Lung (tissue), 11 donors: ENCODE measurements at regions not wholly inside any gene's neighbourhood (a gene's known extent, or its start where the extent isn't known, plus 50 kb on each side); places are given as distances from the start of the nearest gene placed in this dataset.
A peak's percentile ranks its signal among the peaks of the same experiment; 100 is the strongest.

Source experiments
- ATAC-seq: fragments of 200-7000 bp; cut with Tn5 transposase; one replicate; pipeline ENCODE4 v1.9.1; 2020; ENCODE audit warnings: moderate number of reproducible peaks; ENCODE audit not compliant: insufficient read depth, low FRiP score
- DNase-seq, 3 donors: peaks; one replicate each; pipeline ENCODE4 v3.0.0-alpha.2; 2013 to 2017
- H3K27ac ChIP-seq, 2 donors: one replicate each; pipeline ENCODE4 v1.5.1; 2013; ENCODE audit warnings: mild to moderate bottlenecking in 2 of 2, moderate library complexity in 2 of 2, control low read depth in 1 of 2, inconsistent platforms in 1 of 2, low read depth in 1 of 2, low read length in 1 of 2
- H3K27me3 ChIP-seq, 3 donors: one replicate each; pipeline ENCODE4 v1.5.1; 2013; ENCODE audit warnings: low read length in 2 of 3; ENCODE audit not compliant: control insufficient read depth in 3 of 3, insufficient read depth in 3 of 3
- H3K36me3 ChIP-seq, 4 donors: one replicate each; pipeline ENCODE4 v1.5.1; 2013; ENCODE audit warnings: low read length in 4 of 4, mild to moderate bottlenecking in 1 of 4, moderate library complexity in 1 of 4; ENCODE audit not compliant: control insufficient read depth in 4 of 4, insufficient read depth in 4 of 4
- H3K4me1 ChIP-seq, 5 donors: one replicate each; pipeline ENCODE4 v1.5.1; 2013; ENCODE audit warnings: low read length in 5 of 5, mild to moderate bottlenecking in 2 of 5, moderate library complexity in 1 of 5; ENCODE audit not compliant: control insufficient read depth in 5 of 5, insufficient read depth in 5 of 5
- H3K4me3 ChIP-seq: one replicate; pipeline ENCODE4 v1.5.1; 2013; ENCODE audit warnings: mild to moderate bottlenecking, control low read depth, moderate library complexity
- H3K9ac ChIP-seq, 2 donors: one replicate each; pipeline ENCODE4 v1.5.1; 2013; ENCODE audit warnings: low read length in 2 of 2, control low read depth in 1 of 2; ENCODE audit not compliant: insufficient read depth in 1 of 2
- H3K9me3 ChIP-seq, 4 donors: one replicate each; pipeline ENCODE4 v1.5.1; 2013; ENCODE audit warnings: low read length in 3 of 4, mild to moderate bottlenecking in 1 of 4, moderate library complexity in 1 of 4; ENCODE audit not compliant: control insufficient read depth in 4 of 4, insufficient read depth in 3 of 4
- CTCF ChIP-seq: IDR thresholded peaks from 2 replicates; pipeline ENCODE4 v1.5.1; 2012; ENCODE audit warnings: mild to moderate bottlenecking; ENCODE audit errors: control extremely low read depth, extremely low read depth
- WGBS, 2 donors: extraction: QIAGEN DNeasy Blood & Tissue Kit; methylation state at CpG; one replicate each; pipeline ENCODE4 v1.1.7; 2013; 5-methylcytosine and 5-hydroxymethylcytosine counted together
- donor health status: control.
- donor health status: control.
- donor health status: Bipolar disorder and iron deficiency.
- donor health status: healthy.
- donor health status: DM: yes; HTN: yes; CAD: no.

GRCh38 chr2:10236571-10237391, 65.9 kb upstream of the HPCAL1 start:
- Histone ChIP-seq H3K36me3 (no peaks in the 10 kb centered on the region), H3K4me1 (peaks cover 0 to 12% (median 6%) of the 10 kb centered on the region in 5 donors), H3K27ac (no peak overlapping the region), H3K9ac (no peak overlapping the region), H3K27me3 (no peaks in the 10 kb centered on the region), H3K9me3 (no peaks in the 10 kb centered on the region), H3K4me3 (no peak overlapping the region)
- no peak for TF ChIP-seq CTCF
- ATAC-seq (no peak), DNase-seq (no peak)
- WGBS, 2 donors, result 76 to 81% methylated on average over 10 of the region's 10 CpGs

- Histone ChIP-seq H3K36me3 (no peaks in the 10 kb centered on the region), H3K4me3 (no peak overlapping the region), H3K27ac (peak overlapping the region in 1 of 2 donors; percentile 10), H3K27me3 (no peaks in the 10 kb centered on the region), H3K9me3 (no peaks in the 10 kb centered on the region), H3K4me1 (peaks cover 0 to 12% (median 6%) of the 10 kb centered on the region in 5 donors), H3K9ac (no peak overlapping the region)
- DNase-seq (no peak), ATAC-seq (no peak)
- 77 to 84% methylated on average over 28 of the region's 28 CpGs for WGBS, 2 donors
- TF ChIP-seq CTCF, result no peak
Measured at GRCh38 chr2:10237392-10238321, 65.0 kb upstream of the HPCAL1 start.

- TF ChIP-seq CTCF, result no peak
- H3K9ac ChIP-seq, result no peak overlapping the region
- no peak overlapping the region for H3K27ac ChIP-seq
- peaks cover 0 to 10% (median 6%) of the 10 kb centered on the region in 5 donors for H3K4me1 ChIP-seq
- no peak for DNase-seq
- no peaks in the 10 kb centered on the region for H3K36me3 ChIP-seq
- no peaks in the 10 kb centered on the region for H3K27me3 ChIP-seq
- no peak overlapping the region for H3K4me3 ChIP-seq
- 93 to 95% methylated on average over 7 of the region's 7 CpGs for WGBS, 2 donors
- no peaks in the 10 kb centered on the region for H3K9me3 ChIP-seq
- ATAC-seq, result no peak
Measured at GRCh38 chr2:10238396-10238795, 64.3 kb upstream of the HPCAL1 start.
